HG02852 (cell line): ENCODE measurements at regions not wholly inside any gene's neighbourhood (a gene's known extent, or its start where the extent isn't known, plus 50 kb on each side); places are given as distances from the start of the nearest gene placed in this dataset.
A peak's percentile ranks its signal among the peaks of the same experiment; 100 is the strongest.

ENCODE experiments used
- ATAC-seq: cut with Tn5 transposase; IDR thresholded peaks from one replicate; pipeline ENCODE4 v1.9.1; 2021; ENCODE audit warnings: mild to moderate bottlenecking, moderate library complexity; ENCODE audit not compliant: unreplicated experiment

DNA sequence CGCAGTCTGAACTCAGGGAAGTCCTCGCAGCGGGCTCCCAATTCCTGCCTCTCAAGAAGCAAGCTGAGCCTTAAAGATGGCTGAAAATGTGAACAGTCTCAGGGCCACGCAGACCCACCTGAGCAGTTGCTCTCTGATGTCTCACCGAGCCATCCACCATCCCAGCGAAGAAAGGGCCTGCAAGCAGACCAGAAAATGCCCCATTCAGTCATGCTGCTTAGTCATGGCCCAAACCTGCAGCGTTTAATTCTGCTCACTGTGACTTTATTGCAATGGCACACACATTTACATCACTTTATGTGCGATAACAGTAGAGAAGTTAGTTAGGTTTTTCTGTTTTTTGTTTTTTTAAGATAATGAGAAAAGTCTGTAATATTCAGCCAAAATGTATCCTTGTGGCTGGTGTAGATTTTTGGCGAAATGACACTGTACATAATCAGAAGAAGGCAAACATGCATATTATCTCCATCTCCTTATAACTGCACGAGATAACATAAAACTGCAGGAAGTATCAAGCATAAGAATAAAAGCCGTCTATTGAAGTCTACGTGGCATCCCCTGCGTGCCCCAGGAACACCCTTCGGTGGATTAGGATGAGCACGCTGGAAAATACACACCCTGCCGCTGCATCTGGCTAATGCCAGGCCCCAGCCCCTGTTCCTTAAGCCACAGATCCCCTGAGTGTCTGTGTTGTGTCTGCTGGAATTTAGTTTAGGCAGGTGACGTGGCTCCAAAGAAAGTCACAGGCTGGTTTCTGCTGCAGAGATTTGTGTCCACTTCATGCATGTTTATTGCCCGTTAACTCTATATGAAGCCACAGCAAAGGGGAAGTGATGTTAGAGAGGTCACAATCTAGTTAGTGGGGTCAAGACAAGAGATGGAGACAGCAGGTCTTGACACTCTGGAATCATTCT, 119.8 kb upstream of the IRF2BP2 start:
- no peak for ATAC-seq

DNA sequence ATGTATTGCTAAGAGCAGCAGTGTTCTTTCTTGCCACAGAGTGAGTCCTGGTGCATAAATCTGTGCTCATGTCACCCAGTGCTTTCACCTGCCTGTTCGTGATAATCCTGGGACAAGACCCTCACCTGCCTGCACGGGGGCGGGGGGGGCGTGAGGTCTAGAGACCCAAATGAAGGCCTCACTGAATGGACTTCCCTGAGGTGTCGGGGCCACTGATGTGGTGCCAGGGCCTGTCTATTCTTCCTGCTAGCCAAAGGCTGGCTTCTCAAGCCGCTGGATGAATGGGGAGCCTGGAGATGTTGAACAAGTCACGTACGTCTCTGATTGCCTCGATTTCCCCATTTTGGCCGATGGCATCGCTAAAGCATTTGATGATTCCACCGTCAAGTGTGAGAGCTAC, 118.8 kb upstream of the IRF2BP2 start:
- no peak for ATAC-seq

DNA sequence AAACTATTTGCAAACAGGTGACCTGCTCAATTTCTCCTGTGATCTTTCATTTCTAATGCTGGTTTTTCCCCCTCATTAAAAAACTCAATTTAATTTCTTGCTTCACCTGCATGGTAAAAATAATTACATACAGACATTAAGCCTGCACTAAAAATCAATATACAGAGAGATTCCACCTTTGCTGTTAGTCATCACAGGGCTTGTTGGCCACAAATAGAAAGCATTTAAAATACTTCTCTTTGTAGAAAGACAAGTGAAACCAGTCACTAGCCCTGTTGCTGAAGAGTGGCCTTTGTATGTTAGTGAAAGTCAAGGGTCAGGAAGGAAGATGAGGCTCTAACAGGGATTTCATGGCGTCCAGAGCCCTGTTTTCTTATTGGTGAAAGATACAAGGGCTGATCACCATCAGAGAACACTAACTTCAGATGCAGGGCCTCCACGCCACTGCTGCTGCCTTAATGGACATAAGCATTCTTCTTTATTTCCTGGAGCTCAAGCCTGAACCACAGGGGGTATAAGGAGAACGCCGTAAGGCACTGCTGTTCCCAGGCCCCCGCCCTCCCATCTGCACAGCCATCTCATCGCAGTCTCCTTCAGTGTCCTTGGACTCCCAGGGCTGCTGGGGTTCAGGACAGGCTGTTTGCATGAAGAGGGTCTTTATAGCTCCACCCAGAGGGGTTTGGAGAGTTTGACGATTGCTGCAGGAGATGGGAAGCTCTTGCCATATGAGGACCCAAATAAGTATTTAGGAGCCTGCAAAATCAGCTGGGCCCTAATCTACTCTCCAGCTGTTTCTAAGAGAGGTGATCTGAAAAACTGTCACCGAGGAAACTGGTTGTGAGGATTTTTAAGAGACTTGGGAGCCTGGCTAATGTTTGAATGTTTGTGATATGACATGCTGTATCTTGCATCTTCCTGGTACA, 117.3 kb upstream of the IRF2BP2 start:
- ATAC-seq, result no peak

DNA sequence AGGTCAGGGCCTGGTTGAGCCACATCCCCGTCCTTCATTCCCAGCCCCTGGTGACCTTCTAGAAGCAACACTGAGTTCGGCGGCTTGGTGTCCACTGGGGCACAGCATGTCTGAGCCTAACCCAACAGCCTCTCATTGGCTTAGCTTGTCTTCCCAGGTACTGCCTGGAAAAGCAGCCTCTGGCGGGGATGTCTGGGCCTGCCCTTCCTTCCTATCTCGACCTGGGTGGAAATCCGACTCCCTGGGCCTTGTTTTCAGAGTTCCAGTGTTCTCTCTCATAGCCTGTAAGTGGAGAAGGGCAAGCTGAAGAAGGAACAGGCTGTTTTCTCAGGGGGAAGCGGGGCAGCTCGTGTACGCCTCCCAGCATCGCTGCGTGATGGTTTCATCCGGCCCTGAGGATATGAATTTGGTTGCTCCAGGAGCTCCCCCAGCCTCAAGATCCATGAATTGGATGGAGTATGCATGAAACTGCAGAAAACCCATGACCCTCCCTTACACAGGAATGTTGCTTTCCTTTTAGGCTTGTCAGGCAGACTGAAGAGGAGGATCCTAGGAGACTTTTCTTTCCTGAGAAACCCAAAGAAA, 116.5 kb upstream of the IRF2BP2 start:
- no peak for ATAC-seq

DNA sequence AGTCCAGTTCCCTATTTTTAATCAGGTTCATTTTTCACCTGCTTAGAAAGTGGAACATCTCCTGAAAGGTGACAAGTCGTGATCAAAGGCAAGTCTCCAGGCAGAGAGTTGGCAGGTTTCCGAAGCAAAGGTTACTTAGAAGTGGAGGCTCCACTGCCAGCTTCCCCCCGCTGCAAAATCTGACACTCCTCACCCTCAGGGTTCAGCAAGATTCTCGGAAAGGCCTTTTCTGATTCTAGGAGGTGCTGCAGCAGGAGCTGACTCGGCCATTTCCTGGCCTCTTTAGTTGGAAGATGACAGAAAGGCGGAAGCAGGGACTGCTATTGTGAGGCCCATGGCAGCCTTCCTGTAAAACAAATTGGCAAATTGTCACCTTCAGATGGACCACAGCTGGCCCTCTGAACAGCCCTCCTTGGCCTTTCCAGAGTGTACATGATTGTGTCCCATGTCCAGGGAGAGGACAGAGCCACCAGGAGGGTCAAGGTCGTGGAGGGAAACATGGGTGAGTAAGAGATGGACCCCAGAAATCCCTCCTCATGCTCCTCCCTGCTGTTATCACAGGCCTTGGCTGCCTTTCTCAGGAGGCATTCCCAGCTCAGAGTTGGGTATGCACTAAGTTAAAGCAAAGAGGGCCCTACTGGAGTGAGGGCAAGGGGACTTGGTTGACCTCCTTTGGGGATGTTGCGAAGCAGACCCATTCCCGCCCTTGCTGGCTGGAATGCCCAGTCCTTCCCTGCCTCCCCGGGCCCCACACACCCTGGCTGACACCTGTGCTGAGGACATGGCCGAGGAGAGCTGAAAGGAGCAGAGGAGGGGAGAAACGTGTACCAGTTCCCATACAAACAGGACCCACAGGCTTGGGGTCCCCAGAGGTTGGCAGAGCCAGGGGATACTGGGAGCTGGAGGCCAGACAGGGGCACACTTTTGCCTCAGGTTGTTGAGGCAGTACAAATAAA, 115.5 kb upstream of the IRF2BP2 start:
- no peak for ATAC-seq

DNA sequence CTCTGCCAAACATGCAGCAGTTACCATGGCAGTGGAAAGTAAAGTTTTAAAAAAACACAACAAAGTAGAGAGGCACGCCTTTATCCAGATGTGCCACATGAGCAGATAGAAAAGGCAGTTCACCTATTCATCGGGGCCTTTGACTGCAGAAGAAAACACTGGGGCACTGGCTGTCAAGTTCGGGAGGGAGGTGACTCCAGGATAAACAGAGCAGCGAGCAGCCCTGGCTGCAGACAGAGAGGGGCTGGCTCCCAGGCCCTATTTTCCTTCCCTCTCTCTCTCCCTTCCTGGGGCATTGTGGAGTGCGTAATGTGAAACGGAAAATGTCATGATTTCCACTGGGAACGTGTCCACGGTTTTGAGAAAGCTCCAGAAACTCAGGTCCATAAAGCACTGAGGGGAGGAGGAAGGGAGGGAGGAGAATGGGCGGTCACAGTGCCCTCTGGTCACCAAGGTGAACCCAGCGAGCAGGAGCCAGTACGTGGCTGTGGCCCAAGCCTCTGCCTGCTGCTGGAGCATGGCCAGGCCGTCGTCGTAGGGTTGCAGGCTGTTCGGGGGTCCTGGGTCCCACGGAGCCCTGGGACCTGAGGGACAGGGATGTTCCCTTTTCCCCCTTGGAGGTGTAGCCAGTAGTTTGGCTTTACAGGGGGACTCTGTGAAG, 114.7 kb upstream of the IRF2BP2 start:
- peak; percentile 10 for ATAC-seq

DNA sequence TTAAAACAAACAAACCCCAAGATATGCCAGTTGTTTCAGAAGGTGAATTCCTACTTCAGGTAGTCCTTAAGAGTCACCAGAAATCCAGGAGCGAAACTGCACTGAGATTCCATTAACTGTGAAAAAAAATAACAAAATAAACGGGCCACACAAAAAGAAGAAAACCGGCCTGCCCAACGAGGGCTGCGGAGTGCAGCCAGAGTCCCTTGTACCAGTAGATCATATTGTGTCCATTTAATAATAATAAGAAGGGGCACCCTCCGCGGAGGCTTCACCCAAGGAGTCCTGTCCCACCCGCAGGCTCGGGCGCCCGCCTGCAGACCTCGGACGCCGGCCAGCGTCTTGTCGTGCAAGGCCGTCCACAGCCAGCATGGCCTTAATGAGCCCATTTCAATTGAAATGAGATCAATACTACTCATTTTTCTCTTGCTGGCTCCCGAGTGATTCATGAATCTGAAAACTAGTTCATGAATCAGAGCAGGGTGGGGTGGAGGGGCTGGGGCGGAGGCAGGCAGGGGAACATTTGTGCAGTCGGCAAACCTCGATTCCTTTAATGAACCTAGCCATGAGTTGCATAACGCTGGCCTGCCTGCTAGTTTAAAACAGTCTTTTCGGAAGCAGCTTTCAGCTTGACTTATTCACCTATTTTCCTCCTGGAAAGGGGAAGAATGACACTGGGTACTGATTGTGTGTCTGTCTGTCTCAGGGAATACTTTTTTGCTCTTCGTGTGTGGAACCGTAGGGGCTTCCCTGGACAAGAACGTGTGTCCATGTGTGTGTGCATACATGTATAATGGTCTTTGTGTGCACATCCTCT, 113.1 kb upstream of the IRF2BP2 start:
- no peak for ATAC-seq

DNA sequence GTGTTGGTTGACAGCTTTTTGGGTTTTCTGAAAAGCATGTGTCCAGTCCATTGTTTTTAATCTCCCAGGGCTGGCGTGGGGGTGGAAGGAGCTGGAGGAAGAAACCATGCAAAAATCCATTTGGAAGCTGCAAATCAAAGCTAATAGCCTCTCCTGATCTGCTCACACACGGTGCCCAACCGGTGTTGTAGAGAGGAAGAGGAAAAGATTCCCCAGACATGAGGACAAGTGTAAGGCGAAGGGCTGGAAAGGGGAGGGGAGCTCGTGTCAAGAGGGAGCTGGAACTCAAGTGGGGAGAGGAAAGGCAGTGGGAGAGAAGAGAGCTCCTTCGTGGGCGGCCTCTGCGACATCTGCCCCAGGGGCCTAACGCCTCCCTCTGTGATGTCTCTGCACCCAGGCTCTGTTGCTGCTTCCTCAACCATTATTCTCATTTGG, 112.3 kb upstream of the IRF2BP2 start:
- ATAC-seq, result no peak

DNA sequence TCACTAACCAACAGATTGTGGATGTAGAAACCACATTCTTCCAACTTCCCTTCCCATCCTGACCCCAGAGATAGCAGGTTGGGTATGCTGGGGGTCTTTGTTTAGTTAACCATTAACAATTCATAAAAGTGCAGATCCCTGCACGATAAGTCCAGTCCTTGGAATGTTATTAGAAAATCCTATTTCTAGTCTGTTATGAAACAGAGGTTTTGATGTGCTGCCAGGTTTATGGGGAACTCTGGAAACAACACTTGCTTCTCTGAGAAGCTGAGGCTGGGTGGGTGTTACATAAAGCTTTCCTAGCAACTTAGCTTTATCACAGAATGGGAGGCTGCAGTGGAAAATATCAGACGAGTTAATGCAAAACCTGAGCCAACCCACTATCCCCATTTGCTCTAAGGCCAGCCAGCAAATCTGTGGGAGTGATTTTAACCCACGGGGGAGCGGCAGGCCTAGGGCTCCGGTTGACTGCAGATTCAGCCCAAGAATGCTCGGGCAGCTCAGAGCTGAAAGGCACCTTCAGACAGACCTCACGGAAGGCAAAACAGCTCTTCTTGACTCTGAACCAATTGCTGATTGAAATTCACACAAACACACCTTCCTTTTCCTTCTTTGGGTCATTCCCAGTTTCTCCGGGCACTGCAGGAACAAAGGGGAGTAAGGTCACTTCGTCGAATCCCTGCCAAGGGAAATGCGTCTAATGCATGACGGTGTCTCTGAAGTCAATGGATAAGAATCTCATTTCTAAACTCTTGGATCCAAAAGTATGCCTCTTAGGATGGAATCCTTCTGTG, 111.7 kb upstream of the IRF2BP2 start:
- ATAC-seq, result no peak

DNA sequence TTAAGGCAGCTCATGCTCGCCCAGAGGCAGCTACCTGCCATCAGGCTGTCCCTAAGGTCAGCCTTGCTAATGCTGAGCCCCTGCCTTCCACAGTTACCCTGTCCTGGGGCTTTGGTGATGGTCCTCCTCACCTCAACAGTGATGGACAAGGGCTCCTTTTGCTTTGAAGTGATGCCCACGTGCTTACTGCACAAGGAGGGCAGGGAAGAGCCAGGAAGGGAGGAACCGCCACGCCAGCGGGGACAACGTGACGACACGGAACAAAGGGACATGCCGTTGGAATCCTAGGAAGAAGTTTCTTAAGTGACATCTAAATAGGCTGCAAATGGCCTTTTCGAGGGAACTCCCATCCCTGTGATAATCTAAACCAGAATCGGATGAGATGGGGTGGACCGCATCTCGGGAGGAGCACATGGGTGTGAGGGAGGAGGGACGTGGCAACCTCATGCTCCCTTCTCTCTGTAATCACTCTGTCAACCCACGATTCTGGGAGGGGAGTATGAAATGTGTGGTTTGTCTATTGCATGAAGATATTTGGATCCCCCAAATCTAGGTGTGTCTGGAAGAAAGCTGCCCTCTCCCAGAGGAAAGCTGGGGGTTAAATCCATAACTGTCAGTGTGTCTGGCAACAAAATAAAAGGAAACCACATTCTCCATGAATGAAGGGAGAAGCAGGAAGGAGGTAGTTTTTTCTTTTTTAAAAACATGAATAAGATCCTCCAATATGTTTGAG, 110.9 kb upstream of the IRF2BP2 start:
- no peak for ATAC-seq

DNA sequence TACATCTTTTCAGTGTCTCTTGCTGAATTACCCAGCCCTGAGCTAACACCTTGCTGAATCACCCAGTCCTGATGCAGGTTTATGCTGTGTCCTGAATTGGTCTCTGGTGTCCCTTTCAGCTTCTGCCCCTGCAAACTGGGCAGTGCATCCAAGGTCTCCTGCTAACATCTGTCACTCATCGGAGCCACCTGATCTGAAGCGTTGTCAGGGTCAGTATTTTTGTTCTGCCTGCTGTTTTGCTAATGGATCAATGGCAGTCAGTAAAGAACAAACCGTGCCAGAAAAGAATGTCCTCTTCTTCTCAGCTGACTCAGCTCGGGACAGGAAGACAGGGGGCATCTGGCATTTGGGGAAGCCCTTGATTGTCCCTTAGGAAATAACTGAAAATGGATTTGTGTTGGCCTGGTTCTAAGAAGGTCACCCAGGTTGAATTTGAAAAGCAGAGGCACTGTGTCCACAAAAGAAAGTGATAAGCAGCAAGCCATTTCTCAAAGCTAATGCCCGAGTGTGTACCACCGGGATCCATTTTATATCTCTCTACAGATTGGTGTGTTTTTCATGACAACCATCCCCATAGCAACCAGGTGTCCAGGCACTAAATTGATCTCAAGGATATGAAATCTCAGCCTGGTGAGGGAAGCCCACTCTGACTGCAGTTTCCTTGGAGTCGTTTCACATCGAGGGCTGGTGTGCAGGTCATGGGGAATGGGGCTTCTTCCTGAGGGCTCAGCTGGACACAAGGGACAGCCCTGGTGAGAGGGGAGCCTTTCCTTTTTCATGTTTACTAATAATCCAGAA, 109.7 kb upstream of the IRF2BP2 start:
- ATAC-seq, result no peak

DNA sequence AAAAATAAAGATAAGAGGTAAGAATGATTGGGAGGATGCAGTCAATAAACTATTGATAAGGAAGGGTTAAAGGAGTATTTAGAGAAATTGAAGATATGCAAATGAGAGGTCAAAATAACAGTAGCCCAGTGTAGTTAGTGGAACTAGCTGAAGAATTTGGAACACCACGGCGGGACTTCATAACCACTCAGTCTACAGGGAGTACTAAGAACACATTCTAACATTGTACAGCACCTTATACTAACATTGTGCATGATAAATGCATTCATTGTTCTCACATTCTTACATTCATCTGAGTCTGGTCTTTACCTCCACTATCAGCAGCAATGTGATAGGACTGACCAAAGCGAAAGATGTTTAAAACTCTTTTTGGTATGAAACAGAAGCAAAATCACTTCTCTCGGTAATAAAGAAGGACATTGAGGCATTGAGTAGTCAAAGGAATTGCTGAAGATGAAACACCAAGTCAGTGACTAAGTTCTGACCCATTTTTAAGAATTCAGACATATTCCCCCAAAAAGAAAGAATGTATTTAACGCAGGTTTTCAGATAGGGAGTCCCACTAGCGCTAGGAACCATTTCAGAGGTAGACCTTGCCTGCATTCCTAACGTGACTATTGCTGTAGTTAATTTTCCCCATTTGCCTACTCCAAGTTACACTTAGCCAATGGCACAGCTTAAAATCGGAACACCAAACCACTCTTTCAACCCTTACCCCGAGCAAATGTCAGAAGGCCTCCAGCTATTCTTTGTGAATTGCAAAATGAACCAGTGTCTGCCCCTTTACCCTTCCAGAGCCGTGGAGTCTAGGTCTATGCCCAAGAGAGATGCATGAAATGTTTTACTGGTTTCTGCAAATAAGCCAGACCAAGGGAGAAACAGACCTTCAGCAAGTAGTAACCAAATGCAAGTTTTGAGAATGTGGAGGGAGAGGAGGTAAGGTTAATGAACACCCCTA, 108.8 kb upstream of the IRF2BP2 start:
- ATAC-seq, result no peak

DNA sequence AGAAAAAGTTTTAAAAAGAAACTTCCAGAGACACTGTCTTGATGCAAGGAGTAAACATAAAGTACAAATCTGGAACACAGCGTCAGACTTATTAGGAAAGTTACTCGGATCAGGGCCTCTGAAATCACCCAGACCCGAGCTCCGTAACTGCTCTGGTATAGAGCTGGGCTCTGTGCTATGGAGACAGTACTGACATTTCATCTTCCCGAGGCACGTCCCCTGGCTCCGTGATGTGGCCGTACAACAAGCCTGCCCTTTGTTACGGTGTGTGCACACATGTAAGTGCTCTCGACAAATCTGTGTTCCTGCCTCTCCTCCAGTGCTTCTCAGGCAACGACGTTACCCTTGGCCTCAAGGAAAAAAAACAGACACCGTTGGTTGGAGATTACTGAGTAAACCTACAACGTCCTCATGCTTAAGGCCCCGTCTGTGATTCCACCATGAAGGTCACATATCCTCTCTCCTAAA, 107.0 kb upstream of the IRF2BP2 start:
- ATAC-seq, result no peak

DNA sequence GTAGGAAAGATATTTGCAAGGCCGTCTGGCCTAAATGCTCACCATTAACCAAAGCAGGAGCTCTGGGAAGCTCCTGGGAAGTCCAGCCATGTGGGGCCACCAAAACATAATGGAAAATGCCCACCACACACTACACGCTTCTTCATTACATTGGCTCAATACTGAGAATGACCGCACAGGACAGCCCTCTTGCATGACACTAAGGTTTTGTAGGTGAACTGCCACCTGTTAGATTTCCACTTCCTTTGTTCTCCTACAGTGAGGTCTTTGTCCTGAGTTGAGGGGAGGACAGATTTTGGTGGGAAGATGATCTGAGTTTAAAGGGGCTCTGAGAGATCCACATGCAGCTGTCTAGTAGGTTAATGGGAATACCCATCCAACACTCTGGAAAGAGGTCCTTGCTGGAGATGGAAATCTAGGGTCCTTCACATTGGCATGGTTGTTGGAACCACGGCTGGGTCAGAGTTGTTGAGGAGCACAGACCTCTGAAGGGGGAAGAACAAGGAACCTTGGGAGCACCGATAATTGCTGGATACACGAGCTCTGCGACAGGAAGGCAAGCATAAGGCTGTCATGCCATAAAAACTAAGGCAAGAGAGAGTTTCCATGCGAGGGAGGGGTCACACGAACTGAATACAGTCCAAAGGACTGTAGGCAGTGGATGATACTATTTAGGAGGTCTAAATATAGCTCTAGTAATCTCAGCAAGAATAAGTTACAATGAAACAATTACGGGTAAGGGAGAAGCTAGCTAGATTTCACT, 105.5 kb upstream of the IRF2BP2 start:
- ATAC-seq, result no peak

DNA sequence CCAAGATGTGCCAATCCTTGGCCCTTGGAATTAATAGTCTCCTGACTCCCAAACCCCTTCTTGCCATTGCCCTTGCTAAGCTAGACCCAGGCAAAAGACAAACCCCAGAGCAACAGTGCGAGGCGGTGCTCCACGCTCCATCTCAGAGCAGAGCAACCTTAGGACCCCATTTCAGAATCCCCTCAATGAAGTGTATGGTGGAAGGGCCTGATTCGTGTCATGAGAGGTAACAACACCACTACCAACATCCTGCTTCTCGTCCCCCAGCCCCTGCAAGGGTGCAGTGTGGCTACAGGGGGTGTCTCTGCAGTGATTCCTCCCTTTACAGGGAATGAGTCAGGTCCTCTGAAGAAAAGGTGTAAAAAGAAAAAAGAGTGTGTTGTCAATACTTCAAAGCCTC, 103.9 kb upstream of the IRF2BP2 start:
- no peak for ATAC-seq
